ENCODE measurements at regions not wholly inside any gene's neighbourhood (a gene's known extent, or its start where the extent isn't known, plus 50 kb on each side); places are given as distances from the start of the nearest gene placed in this dataset.

DNA sequence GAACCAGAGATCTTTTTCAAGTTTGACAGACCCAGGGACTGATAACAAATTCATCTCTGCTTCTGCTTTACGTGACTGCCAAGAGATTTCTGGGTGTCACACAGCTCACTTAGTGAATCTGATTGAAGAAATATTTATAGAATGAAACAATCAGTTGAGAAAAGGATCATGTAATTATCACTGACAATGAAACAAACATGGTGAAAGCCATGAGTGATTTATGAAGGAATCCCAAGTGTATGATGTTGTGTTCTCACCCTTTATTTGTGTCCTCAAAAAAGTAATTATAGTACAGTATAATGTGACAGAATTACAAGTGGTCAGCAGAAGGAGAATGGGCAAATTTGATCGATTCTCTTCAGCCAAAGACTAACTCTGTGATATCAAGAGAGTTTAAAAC, 177.3 kb downstream of the BMP4 start:
- TF ChIP-seq SP1 (IDR thresholded peaks at IDR 0.05) (no peak), BHLHE40 (IDR thresholded peaks at IDR 0.05; ENCODE audit: borderline replicate concordance) (no peak), TARDBP (IDR thresholded peaks at IDR 0.05) (no peak), ARNT (IDR thresholded peaks at IDR 0.05) (no peak)
- TF ChIP-seq, protein P1, sequence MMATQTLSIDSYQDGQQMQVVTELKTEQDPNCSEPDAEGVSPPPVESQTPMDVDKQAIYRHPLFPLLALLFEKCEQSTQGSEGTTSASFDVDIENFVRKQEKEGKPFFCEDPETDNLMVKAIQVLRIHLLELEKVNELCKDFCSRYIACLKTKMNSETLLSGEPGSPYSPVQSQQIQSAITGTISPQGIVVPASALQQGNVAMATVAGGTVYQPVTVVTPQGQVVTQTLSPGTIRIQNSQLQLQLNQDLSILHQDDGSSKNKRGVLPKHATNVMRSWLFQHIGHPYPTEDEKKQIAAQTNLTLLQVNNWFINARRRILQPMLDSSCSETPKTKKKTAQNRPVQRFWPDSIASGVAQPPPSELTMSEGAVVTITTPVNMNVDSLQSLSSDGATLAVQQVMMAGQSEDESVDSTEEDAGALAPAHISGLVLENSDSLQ (IDR thresholded peaks at IDR 0.05), result 0 out of 2 replicates have a peak, but pooled peaks have one; percentile 15

Measured in HEK293T (cell line).